HK-2 (cell line): ENCODE measurements at regions not wholly inside any gene's neighbourhood (a gene's known extent, or its start where the extent isn't known, plus 50 kb on each side); places are given as distances from the start of the nearest gene placed in this dataset.
"Not testable (repeated sequence)": the region's sequence is repeated elsewhere in the genome, so short reads cannot be mapped to it uniquely, and the experiment has no call there.

ENCODE experiments used
- DNase-seq: peaks from one replicate; pipeline ENCODE4 v3.0.0-alpha.2; 2018; ENCODE audit not compliant: unreplicated experiment

GRCh38 chr14:76699939-76700590 lies 61.2 kb upstream of the VASH1 start:
- no peak for DNase-seq

GRCh38 chr14:76701436-76701835 lies 59.8 kb upstream of the VASH1 start:
- DNase-seq = no peak

GRCh38 chr14:76701981-76702380 lies 59.3 kb upstream of the VASH1 start:
- no peak for DNase-seq

- no peak for DNase-seq
Measured at GRCh38 chr14:76705214-76705613, 56.1 kb upstream of the VASH1 start.

GRCh38 chr14:76706207-76706606 lies 55.1 kb upstream of the VASH1 start:
- not testable (repeated sequence) for DNase-seq

GRCh38 chr14:76706811-76707210 lies 54.5 kb upstream of the VASH1 start:
- DNase-seq = no peak

- DNase-seq = no peak
Measured at GRCh38 chr14:76708028-76708427, 53.2 kb upstream of the VASH1 start.

- DNase-seq = no peak
Measured at GRCh38 chr14:76708771-76709170, 52.5 kb upstream of the VASH1 start.

- DNase-seq = peak; percentile 16
Measured at GRCh38 chr14:76710056-76711010, 50.9 kb upstream of the VASH1 start.
